GM18508 (cell line): ENCODE measurements at regions not wholly inside any gene's neighbourhood (a gene's known extent, or its start where the extent isn't known, plus 50 kb on each side); places are given as distances from the start of the nearest gene placed in this dataset.
"Not testable (repeated sequence)": the region's sequence is repeated elsewhere in the genome, so short reads cannot be mapped to it uniquely, and the experiment has no call there.

Source experiments
- ATAC-seq: cut with Tn5 transposase; IDR thresholded peaks from one replicate; pipeline ENCODE4 v1.9.1; 2021; ENCODE audit warnings: moderate number of reproducible peaks; ENCODE audit not compliant: insufficient read depth, unreplicated experiment

DNA sequence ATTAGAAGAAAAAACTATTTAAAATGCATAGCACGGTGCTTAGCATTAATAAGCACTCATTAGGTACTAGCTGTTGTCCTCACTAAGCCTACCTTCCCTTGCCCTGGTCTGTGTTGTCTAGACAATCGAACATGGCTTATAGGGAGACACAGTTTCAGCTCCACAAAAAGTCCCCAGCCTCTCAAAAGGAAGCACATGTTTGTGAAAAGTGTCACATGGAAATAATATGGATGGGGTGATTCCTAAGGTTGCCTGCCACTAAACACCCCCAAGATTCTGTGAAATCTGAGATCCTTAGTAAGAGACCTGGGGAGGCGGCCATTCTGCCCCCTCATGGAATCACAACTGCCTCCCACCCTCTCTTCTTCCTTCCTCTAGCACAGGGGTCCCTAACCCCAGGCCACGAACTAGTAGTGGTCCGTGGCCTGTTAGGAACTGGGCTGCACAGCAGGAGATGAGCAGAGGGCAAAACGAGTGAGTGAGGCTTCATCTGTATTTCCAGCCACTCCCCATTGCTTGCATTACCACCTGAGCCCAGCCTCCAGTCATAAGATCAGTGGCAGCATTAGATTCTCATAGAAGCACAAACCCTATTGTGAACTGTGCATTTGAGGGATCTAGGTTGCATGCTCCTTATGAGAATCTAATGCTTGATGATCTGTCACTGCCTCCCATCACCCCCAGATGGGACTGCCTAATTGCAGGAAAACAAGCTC, 59.6 kb upstream of the NDUFV2 start:
- ATAC-seq, result no peak

DNA sequence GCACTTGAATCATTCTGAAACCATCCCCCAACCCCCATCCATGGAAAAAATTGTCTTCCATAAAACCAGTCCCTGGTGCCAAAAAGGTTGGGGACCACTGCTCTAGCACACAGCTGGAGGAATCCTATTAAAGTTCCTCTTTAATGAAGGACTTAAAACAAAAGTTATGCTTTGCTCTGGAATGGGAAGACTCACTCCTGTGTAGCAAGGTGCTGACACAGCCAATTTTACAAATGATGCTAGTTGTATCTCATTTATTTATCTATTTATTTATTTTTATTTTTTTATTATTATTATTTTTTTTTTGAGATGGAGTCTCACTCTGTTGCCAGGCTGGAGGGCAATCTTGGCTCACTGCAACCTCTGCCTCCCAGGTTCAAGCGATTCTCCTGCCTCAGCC, 58.9 kb upstream of the NDUFV2 start:
- ATAC-seq, result no peak

DNA sequence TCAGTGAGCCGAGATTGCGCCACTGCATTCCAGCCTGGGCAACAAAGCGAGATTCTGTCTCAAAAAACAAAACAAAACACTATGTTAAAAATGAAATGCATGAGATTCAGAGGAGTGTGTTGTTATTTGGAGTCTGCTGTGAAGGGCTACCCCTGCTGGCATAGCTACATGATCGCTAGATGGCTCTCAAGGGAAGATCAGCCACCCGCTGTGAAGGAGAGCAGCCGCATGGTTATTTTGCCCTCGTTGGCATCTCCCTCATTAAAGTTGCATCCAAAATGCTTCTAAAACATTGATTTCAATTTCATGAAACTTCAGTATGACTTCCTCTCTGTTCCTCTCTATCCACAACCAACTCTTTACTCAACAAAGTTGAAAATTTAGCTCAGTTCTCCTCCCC, 54.8 kb upstream of the NDUFV2 start:
- no peak for ATAC-seq

DNA sequence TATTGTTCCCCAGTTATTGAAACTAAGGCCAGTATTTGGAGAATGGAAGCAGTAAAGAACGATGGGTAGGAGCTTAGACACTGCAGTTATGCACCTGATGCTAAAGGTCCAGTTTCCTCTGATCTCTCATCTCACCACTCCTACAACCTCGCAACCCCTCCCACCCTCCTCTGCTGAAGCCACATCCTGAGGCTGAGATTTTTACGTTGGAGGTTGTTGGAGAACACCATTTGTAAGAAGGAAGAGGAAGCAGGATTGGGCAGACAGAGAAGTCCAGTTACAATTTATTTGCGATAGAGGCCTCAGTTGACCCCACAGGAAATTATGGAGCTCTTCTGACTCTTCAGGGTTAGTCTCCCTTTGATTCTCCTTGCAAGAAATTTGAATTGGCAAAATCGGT, 54.3 kb upstream of the NDUFV2 start:
- ATAC-seq, result no peak

DNA sequence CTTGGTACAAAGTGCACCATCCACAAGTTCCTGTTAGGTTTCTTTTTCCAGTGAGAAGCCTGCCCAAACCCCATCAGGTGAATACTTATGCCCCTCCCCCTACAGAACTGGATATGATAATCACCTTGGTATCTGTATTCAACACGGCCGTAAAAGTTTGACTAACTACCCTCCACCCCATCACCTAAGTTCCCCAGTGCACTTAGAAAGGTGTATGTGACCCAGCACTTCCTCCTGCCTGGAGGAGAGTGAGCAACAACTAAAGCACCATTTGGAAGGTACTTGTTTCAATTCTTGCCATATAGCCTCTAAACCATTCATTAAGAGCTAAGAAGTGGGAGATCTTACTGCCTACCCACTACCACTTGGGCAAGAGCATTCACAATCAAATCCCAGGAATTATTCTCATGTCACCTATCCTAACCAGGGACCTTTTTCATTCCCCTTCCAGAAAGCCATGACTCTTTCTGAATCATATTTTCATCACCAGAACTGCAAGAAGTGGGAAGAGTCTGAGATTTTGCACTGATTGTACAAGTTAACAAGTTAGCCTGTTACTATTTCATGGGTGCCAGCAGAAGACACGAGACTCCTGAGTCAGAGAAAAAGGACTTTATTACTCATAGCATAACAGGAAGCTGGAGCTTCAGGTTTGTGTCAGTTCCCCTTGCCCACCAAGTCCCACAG, 53.5 kb upstream of the NDUFV2 start:
- ATAC-seq, result no peak

DNA sequence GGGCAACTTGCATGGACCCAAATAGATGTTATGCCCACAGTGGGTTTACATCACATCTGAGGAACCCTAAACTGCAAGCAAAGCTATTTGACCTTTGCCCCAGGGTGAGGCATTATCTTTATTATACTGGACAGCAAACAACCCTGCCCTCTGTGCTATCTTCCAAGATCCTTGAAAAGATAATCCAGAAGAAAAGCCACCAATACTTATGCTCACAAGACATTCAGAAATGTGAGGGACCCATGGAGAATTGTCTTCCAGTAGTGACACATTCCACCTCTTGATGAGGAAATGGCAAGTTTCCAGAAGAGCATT, 53.0 kb upstream of the NDUFV2 start:
- no peak for ATAC-seq

DNA sequence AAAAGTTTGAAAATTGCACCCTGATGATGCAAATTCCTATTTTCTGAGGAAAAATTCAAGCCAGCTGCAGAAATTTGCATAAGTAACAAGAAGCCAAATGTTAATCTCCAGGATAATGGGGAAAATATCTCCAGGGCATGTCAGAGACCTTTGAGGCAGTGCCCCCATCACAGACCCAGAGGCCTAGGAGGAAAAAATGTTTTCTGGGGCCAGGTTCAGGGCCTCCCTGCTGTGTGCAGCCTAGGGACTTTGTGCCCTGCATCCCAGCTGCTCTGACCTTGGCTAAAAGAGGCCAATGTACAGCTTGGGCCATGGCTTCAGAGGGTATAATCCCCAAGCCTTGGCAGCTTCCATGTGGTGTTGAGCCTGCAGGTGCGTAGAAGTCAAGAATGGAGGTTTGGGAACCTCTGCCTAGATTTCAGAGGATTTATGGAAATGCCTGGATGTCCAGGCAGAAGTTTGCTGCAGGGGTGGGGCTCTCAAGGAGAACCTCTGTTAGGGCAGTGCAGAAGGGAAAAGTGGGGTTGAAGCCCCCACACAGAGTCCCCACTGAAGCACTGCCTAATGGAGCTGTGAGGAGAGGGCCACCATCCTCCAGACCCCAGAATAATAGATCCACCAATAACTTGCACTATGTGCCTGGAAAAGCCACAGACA, 51.7 kb upstream of the NDUFV2 start:
- ATAC-seq, result not testable (repeated sequence)
